GM19452 (cell line): ENCODE measurements at regions not wholly inside any gene's neighbourhood (a gene's known extent, or its start where the extent isn't known, plus 50 kb on each side); places are given as distances from the start of the nearest gene placed in this dataset.
"Not testable (repeated sequence)": the region's sequence is repeated elsewhere in the genome, so short reads cannot be mapped to it uniquely, and the experiment has no call there.

ENCODE experiments used
- ATAC-seq: cut with Tn5 transposase; IDR thresholded peaks from one replicate; pipeline ENCODE4 v1.9.1; 2021; ENCODE audit not compliant: unreplicated experiment

DNA sequence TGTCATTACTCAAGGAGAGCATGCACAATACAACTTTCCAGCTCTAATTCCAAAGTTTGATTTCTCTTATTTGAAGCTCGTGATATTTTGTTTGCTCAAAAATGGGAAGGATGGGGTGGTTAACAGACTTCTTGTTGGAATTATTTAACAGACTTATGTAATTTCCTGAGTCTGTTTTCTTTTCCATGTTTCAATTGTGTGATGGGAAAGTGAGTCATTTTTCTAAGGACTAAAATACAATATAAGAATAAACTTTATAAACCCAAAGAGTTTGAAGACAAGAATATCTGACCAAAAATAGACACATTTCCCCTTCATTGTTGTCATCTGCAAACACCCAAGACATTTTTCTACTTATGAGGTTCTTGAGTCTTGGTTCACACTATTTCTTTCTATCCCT lies 211.8 kb upstream of the SLITRK5 start:
- no peak for ATAC-seq

GRCh38 chr13:87497426-87497825 lies 173.7 kb upstream of the SLITRK5 start:
- ATAC-seq: no peak

GRCh38 chr13:87498681-87499080 lies 172.5 kb upstream of the SLITRK5 start:
- no peak for ATAC-seq

DNA sequence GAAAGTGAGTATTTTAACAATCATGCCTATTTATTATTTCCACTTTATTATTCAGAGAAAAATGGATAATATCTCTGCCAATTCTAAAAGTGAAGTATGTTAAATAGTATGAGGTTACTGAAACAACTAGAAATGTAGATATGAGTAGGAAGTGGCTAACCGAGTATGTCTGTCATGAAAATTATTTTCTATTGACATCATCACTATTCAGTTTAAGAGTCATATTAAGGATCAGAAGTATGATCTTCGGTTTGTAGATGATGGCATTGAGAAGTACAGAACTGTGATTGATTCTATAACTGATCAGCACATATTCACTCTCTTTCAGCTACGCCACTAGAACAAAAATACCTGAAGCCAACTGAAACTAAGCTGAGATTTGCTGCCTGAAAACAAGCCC lies 146.4 kb upstream of the SLITRK5 start:
- ATAC-seq: no peak

- no peak for ATAC-seq
These were observed 137.4 kb upstream of the SLITRK5 start for GRCh38 chr13:87533776-87534175.

- no peak for ATAC-seq
These were observed 135.3 kb upstream of the SLITRK5 start for GRCh38 chr13:87535911-87536310.

DNA sequence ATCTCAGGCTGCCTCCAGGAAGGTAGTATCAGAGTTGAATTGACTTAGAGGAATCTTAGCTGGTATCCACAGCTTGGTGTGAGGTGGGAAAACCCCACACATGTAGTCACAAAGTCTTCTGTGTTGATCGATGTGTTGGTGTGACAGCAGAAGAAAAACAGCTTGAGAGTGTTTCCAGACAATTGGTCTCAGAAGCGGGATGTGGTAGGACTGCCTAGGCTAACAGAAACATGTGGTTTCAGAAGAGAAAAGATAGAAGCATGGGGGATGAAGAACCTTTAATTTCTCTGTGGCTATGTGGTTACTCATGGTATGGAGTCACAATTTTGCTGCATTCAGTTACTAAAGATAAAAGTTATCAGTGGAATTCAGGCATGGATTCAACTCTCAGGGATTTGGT lies 134.7 kb upstream of the SLITRK5 start:
- peak; percentile 47 for ATAC-seq

DNA sequence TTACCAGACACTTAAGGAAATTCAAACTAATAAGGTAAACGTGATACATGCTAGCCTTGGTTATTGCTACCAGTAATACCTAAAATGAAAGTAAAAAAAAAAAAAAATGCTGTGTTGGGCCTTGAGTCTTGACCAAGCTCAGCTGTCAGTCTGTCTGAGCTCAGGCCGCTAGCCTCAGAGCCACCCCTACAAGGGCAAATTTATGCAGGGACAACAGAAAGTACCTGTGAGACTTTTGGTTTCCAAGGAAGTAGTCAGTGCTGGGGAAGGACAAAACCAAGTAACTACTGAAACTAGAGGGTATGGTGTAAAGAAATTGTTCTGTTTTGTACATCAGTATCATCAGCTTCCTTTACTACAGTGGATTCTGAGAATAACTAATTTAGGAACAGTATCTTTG lies 134.3 kb upstream of the SLITRK5 start:
- peak; percentile 92 for ATAC-seq

DNA sequence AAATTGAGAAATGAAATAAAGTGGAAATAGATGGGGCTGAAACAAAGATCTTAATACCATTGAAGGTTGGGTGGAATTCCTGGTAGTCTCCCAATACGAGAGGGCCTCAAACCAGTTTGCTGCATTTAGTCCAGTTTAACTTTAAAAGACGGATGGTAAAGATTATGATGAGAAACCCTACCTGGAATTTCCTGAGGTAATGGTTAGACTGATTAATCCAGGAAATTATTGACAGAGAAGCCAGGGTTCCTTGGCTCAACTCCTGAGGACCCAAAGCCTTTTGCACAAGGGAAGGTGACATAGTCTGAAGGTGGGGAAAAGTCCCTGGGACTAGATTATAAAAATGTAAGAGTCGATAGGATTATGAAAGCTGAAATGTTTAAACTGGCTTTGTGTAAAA lies 133.2 kb upstream of the SLITRK5 start:
- ATAC-seq: no peak

- no peak for ATAC-seq
These were observed 132.7 kb upstream of the SLITRK5 start for GRCh38 chr13:87538366-87539052.

- ATAC-seq: no peak
These were observed 118.0 kb upstream of the SLITRK5 start for GRCh38 chr13:87553142-87553541.

GRCh38 chr13:87554045-87554444 lies 117.1 kb upstream of the SLITRK5 start:
- ATAC-seq: no peak

DNA sequence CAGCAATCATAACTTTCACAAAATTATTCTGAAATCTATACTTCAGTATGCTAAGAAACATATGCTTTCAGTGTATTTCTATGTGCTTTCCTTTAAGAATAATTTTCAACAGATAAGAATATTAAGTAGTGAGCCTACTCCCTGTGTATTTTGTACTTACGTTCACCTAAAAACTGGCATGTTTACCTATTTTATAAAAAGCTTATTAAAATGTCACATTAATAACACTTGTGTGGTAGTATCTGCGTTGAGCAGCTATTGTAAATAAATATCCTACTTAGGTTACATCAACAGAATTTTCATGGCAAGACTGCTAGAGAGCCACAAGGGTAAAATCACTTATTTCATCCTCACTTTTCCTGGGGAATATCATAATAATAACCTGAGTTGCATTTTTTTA lies 113.4 kb upstream of the SLITRK5 start:
- no peak for ATAC-seq

- not testable (repeated sequence) for ATAC-seq
These were observed 109.6 kb upstream of the SLITRK5 start for GRCh38 chr13:87561580-87561979.

- no peak for ATAC-seq
These were observed 100.5 kb upstream of the SLITRK5 start for GRCh38 chr13:87570669-87571068.

DNA sequence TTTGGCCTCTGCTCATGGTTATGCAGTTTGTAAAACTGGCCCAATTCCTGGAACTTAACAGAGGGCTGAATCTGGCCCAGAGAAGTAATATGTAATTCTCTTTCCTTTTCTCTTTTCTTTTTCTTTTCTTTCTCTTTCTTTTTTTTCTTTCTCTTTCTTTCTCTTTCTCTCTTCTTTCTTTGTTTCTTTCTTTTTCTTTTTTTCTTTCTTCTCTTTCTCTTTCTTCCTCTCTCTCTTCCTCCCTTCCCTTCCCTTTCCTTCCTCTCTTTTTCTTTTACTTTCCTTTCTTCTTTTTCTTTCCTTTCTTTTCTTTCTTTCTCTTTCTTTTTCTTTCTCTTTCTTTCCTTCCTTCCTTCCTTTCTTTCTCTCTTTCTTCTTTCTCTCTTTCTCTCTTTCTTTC lies 88.8 kb upstream of the SLITRK5 start:
- no peak for ATAC-seq

DNA sequence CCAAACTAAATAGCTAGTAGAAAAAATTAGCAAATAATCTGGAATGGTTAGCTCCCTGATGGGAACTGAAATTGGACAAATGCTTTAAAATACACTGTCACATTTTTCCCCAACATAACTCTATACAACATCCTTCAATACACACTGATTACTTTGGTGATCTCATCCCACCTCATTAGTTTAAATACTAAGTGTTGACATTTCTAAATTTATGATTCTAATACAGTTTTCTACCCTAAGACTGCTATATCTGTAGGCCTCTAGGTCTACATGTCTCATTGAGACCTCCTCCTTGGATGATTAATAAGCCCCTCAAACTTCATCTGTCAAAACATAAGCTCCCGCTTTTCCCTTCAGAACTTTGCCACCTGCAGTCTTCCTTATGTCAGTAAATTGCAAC lies 80.7 kb upstream of the SLITRK5 start:
- no peak for ATAC-seq

GRCh38 chr13:87604437-87604836 lies 66.7 kb upstream of the SLITRK5 start:
- ATAC-seq: not testable (repeated sequence)

GRCh38 chr13:87607266-87607665 lies 63.9 kb upstream of the SLITRK5 start:
- no peak for ATAC-seq

- ATAC-seq: no peak
These were observed 56.9 kb upstream of the SLITRK5 start for GRCh38 chr13:87614276-87614675.
